KOPT-K1 (cell line): ENCODE measurements at regions not wholly inside any gene's neighbourhood (a gene's known extent, or its start where the extent isn't known, plus 50 kb on each side); places are given as distances from the start of the nearest gene placed in this dataset.

Experiments
- H3K27ac ChIP-seq: fragments of 200-600 bp; sonication (generic); 2 replicates; pipeline ENCODE4 v1.5.1; 2016; ENCODE audit warnings: antibody characterized with exemption, mild to moderate bottlenecking, low read depth, low read length; ENCODE audit not compliant: poor library complexity, severe bottlenecking
- H3K36me3 ChIP-seq: fragments of 200-600 bp; sonication (generic); 2 replicates; pipeline ENCODE4 v1.5.1; 2017; ENCODE audit warnings: antibody characterized with exemption, mild to moderate bottlenecking, low read length, moderate library complexity; ENCODE audit not compliant: insufficient read depth
- H3K9me3 ChIP-seq: fragments of 200-600 bp; sonication (generic); 2 replicates; pipeline ENCODE4 v1.5.1; 2017; ENCODE audit warnings: antibody characterized with exemption, low read length, mild to moderate bottlenecking; ENCODE audit not compliant: insufficient read depth, poor library complexity, severe bottlenecking

DNA sequence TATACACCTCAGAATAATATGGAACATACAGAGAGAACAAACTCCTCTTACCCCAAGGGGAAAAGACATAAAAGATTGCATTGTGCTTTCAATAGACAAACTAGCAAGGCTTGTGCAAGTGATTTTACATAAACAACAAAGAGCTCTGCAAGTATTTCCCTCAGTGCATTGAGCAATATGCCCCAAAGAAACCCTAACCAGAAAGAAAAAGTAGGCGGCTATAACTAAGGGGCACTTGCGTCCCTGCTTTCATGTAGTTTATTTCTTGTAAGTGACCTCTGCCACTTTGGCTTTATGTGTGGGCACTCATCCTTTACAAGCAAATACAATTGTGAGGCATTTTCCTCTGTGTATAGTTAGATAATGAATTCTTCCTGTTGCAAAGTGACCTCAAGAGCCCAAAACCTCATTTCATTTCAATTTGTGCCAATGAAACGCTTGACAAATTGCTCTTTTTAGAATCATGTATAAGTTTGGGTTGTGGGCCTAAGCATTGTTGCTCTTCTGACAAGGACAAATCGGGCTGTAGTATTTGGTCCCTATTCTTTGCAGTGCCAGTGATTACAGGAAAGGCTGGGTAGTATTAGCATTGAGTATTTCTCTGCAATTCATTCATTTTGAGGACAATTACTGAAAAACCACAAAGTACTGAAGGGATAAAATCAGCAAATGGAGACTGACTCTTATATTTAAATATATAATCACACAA, 282.2 kb downstream of the DTWD2 start:
- Histone ChIP-seq H3K36me3 (no peaks in the 10 kb centered on the region), H3K9me3 (peaks cover 15% of the 10 kb centered on the region), H3K27ac (no peak overlapping the region)

DNA sequence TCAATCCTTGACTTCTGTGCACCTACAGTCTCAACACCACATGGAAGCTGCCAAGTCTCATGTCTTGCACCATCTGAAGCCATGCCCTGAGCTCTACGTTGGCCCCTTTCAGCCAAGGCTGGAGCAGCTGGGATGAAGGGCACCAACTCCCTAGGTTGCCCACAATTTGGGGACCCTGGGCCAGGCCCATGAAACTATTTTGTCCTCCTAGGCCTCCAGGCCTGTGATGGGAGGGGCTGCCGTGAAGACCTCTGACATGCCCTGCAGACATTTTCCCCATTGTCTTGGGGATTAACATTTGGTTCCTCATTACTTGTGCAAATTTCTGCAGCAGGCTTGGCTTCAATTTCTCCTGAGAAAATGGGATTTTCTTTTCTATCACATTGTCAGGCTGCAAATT, 285.1 kb downstream of the DTWD2 start:
- no peak overlapping the region for H3K27ac ChIP-seq
- H3K36me3 ChIP-seq = no peaks in the 10 kb centered on the region
- peaks cover 15% of the 10 kb centered on the region for H3K9me3 ChIP-seq

DNA sequence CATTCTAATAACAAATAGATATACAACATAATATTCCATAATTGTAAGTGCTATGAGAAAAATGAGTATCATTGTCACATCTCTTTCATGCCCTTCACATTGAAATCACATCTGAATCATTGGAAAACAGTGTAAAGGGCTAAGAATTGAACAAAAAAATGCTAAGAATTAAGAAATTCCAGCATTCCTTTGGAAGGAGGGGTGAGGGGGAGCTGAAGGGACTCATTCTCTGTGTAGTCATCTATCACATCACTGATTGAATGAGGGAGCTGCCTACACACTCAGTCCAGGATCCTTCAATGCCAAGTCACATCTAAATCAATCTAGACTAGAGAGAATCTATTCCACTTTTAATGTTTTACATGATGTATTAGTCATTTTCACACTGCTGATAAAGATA, 286.6 kb downstream of the DTWD2 start:
- H3K27ac ChIP-seq = no peak overlapping the region
- no peaks in the 10 kb centered on the region for H3K36me3 ChIP-seq
- H3K9me3 ChIP-seq = peaks cover 15% of the 10 kb centered on the region

DNA sequence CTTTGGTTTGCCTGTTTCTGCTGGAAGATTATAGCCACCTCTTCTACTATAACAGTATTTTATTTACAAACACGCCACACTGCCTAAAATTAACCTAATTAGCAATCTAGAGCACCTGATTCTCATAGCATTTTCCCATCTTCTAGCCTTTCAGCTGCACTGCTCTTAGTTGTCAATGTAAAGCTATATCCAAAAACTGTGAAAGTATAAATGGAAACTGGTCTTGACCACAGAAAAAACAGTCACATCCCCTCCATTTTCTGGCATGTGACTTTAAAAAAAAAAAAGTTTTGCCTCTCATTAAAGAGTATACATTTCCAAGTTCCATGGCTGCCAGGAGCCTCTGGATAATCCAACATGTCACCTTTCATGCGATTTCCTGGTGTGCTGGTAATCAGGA, 287.8 kb downstream of the DTWD2 start:
- no peaks in the 10 kb centered on the region for H3K36me3 ChIP-seq
- peaks cover 15% of the 10 kb centered on the region for H3K9me3 ChIP-seq
- no peak overlapping the region for H3K27ac ChIP-seq

DNA sequence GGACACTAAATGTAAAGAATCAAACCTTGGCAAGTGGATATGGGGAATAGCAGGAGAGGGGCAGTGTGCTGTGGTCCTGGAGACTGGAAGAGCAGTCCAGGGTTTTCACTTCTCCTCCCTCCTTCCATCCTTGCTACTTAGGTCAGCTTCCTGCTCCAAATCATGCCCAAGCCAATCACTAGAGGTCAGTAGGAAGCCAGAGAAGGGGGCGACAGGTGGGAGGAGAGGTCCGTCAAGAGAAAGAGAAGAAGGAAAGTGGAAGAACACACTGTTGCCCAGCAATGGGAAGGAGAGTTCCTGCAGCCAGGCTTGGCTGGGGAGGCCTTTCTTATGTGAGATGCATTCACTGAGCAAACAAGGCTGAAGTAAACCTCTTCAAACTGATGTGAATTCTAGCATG, 289.6 kb downstream of the DTWD2 start:
- no peaks in the 10 kb centered on the region for H3K36me3 ChIP-seq
- H3K9me3 ChIP-seq = peaks cover 11% of the 10 kb centered on the region
- H3K27ac ChIP-seq = no peak overlapping the region

DNA sequence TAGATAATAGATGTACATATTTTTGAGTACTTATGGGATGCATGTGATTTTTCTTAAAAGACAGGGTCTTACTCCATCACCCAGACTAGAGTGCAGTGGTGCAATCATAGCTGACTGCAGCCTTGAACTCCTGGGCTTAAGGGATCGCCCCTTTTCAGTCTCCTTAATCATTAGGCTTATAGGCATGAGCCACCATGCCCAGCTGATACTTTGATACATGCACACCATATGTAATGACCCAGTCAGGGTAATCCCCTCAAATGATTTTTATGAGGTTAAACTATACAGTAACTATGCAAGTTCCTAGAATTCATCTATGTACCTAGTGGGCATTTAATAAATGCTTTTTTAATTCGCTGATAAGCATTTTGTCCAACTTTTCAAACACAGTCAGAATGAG, 292.3 kb downstream of the DTWD2 start:
- no peaks in the 10 kb centered on the region for H3K9me3 ChIP-seq
- no peaks in the 10 kb centered on the region for H3K36me3 ChIP-seq
- H3K27ac ChIP-seq = no peak overlapping the region

DNA sequence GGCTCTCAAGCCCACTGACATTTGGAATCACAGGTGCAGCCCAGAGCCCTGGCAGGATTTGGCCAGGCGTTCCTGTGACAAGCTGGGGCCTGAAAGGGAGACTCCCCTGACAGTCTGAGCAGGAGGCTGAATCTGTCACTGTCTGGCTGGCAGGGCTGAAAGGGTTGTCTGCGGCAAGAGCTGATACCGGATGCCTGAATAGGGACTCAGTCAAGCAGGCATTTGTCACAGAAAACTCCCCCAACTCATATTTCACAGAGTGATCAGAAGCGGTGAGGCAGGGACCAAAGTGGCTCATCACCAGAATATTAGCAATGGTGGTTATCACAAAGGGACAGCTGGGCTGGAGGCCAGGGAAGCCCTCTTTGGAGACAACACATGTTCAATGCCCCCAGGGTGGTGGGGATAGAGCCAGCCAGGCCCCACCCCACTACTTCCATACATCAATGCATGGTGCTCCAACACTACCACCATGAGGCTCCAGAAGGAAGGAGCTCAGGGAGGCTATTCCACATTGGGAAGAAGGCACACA, 295.5 kb downstream of the DTWD2 start:
- H3K27ac ChIP-seq = no peak overlapping the region
- no peaks in the 10 kb centered on the region for H3K9me3 ChIP-seq
- no peaks in the 10 kb centered on the region for H3K36me3 ChIP-seq

DNA sequence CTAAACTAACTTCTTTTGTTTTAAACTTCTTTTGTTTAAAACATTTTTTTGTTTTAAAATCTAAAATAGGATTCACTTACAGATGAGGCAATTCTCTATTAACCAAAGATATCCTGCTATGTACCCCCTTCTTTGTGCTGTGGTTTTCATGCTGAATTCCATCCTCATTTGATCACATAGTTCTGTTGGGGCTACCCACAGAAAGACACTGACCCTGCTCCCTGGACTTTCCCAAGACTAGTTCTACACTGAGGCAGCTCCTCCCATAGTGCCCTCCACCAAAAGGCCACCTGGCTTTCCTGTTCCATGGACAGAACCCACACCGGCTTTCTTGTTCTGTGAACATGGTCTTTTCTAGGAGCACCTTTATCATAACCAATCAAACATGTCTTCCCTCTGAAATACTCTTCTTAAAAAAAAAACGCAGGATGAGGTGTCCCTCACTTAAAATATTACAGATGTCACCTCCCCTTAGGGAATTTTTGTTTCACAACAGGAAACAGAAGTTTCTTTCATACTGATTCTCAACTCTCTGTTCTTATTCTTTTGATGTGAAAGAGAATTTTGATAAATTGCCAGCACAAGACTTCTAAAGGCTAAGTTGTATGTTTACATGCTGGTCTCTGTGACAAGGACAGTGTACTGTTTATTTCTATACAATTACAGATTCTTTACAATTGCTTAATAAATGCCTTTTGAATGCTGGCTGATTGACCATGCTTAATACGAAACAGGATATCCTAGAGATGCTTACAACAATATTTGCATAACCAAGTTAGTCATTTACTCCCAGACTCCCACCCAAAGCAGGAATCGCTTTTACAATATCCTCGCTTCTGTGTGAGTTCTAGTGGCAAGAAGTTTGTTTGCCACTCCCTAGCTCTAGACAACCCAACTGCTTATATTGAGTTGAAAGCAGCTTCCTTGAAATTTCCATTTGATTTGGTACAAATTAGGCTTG, 300.4 kb downstream of the DTWD2 start:
- Histone ChIP-seq H3K36me3 (no peaks in the 10 kb centered on the region), H3K27ac (no peak overlapping the region), H3K9me3 (no peaks in the 10 kb centered on the region)

DNA sequence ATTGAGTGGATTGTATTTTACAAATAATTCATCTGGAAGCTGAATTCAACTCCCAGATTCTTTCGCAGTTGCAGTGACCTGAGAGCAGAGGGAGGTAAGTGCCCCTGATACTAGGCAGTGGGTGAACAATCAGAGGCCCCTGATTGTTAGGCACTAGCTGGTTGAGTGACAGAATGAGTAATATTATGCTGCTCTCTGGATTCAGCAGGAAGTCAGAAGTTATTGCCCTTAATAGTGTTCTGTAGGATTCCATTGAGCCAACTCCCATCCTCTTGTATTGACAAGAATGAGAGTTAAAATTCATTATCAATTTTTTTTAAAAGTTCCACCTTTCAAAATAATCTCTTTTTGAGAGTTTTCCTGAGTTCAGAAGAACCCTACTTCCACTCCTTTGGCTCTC, 301.2 kb downstream of the DTWD2 start:
- no peaks in the 10 kb centered on the region for H3K36me3 ChIP-seq
- no peaks in the 10 kb centered on the region for H3K9me3 ChIP-seq
- H3K27ac ChIP-seq = no peak overlapping the region

DNA sequence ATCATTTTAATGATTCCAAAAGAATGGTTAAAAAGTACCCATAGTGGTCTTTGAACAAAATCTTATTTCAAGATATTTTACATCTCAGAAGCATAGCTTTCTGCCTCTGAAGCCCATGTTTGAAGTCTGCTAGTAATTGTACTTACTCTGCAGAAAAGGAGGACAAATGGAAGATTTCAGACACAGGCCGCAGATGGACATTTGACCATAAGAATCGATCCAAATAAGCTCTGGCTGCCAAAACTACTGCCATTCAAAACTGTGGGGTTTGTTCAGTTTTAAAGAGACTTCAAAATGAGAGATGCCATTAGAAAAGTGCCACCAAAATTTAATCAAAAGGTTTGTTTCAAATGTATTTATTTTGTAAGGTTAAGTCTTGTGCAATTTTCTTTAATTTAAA, 306.7 kb downstream of the DTWD2 start:
- Histone ChIP-seq H3K27ac (no peak overlapping the region), H3K9me3 (no peaks in the 10 kb centered on the region), H3K36me3 (no peaks in the 10 kb centered on the region)

DNA sequence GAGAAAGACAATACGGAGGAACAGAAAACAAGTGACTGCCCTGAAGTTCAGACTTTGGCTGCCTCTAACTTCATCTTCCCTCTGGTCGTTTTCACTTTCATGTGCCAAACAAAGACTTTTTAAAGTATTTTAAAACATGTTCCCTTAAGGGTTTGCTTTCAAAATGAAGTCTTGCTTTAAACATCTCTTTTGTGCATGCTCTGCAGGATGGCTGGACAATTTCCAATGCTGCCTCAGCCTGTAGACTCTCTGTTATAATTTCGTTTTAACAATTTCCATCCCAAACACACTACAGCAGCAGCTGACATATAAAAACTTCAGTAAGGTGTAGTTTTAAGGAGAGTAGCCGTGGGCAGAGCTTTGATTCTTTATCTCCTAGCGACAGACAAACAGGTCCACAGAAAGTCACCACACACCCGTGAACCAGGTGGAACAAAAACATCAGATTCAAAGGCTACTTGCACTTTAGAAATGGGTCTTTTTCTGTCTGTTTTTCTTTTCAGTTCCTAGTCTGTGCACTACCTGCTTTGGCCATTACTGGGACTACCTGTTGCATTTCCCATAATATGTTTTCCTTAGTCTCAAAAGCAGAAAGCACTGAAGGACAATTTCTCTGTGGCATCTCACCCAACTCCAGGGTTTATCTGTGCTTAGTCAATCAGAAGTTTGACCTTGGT, 308.9 kb downstream of the DTWD2 start:
- H3K27ac ChIP-seq = no peak overlapping the region
- H3K36me3 ChIP-seq = no peaks in the 10 kb centered on the region
- H3K9me3 ChIP-seq = no peaks in the 10 kb centered on the region

DNA sequence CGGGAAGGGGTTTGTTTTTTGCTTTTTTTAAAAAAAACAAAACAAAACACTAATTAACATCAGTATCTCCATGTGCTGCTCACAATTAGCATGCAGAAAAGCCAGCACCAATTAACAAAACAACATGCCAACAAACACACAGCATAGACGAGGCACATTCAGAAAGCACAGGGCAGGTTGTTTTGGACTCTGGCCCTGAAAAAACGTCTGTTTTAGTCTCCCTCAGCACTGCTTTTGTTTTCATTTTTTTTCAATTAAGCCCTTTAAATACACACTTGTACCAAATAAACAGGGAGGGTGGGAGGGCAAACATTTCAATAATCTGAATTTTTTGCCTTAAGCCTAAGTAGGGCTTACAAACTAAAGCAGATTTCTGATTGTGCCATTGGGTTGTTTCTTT, 309.6 kb downstream of the DTWD2 start:
- H3K9me3 ChIP-seq = no peaks in the 10 kb centered on the region
- no peak overlapping the region for H3K27ac ChIP-seq
- no peaks in the 10 kb centered on the region for H3K36me3 ChIP-seq

DNA sequence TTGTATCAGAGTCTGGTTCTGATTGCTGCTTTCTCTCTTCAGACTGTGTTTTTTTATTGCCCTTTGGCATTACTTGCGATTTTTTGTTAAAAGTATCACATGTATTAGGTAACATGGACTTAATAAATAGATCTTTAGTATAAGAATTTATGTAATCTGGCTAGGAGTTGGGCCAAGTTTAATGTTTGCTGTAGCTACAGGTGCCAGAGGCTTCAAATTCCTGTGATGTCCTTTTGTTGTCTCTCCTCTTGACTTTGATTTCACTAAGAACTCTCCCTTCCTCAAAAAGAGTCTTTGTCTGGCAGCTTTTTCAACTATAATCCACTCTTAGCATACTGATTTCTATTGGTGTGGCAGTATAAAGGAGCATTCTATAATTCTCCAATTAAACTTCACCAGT, 313.1 kb downstream of the DTWD2 start:
- Histone ChIP-seq H3K9me3 (no peaks in the 10 kb centered on the region), H3K36me3 (no peaks in the 10 kb centered on the region), H3K27ac (no peak overlapping the region)

DNA sequence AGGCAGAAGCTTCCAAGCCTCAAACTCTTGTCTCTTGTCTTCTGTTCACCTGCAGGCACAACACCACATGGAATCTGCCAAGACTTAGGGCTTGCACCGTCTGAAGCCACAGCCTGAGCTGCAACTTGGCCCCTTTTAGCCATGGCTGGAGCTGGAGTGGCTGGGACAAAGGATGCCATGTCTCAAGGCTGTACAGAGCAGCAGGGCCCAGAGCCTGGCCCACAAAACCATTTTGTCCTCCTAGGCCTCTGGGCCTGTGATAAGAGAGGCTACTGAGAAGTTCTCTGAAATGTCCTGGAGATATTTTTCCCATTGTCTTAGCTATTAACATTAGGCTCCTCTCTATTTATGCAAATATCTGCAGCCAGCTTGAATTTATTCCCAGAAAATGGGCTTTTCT, 330.8 kb downstream of the DTWD2 start:
- no peak overlapping the region for H3K27ac ChIP-seq

DNA sequence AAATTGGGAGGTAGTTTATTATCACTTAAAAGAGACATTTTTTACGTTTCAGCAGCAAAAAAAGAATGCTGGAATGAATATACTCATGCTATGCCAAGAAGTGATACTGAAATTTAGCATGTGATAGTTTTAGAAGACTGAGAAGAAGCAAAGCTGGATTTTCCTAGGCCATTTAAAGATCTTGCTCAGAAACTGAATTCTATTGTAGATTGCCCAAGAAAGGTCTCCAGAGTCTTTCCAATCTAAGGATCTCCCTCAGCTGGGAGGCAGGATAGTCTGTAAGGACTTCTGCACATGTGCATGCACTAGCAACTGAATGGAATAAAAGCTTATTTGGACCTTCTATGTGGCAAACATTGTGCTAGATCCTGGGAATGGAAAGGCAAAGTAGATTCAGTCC, 334.5 kb downstream of the DTWD2 start:
- Histone ChIP-seq H3K9me3 (peaks cover 26% of the 10 kb centered on the region), H3K36me3 (no peaks in the 10 kb centered on the region), H3K27ac (no peak overlapping the region)

More for the DNA sequence above, 330.8 kb downstream of the DTWD2 start:
- no peaks in the 10 kb centered on the region for H3K36me3 ChIP-seq
- peaks cover 26% of the 10 kb centered on the region for H3K9me3 ChIP-seq
